Natural killer cell (primary cell): ENCODE measurements at regions not wholly inside any gene's neighbourhood (a gene's known extent, or its start where the extent isn't known, plus 50 kb on each side); places are given as distances from the start of the nearest gene placed in this dataset.

Experiments used
- ATAC-seq, 3 donors: fragments of 150-1000 bp in 2 of 3; fragments of 200-7000 bp in 1 of 3; cut with Tn5 transposase; 1 replicate in 1 of 3; 2 replicates in 2 of 3; pipeline ENCODE4 v1.10.0; 2021; ENCODE audit warnings: mild to moderate bottlenecking in 2 of 3, moderate library complexity in 2 of 3
- DNase-seq, 2 donors: peaks; one replicate each; pipeline versions ENCODE4 v3.0.0 to v3.0.0-alpha.2; 2013 to 2021; ENCODE audit warnings: mixed read lengths in 1 of 2
- H3K27ac ChIP-seq: one replicate; pipeline ENCODE4 v1.5.1; 2013; ENCODE audit warnings: mild to moderate bottlenecking, low read length
- H3K27me3 ChIP-seq: one replicate; pipeline ENCODE4 v1.6.1; 2013; ENCODE audit warnings: low read length; ENCODE audit not compliant: control insufficient read depth, insufficient read depth
- H3K36me3 ChIP-seq: one replicate; pipeline ENCODE4 v1.6.1; 2013; ENCODE audit warnings: low read length; ENCODE audit not compliant: control insufficient read depth, insufficient read depth
- H3K4me1 ChIP-seq: one replicate; pipeline ENCODE4 v1.6.1; 2013; ENCODE audit warnings: low read length; ENCODE audit not compliant: control insufficient read depth, insufficient read depth
- H3K4me3 ChIP-seq: one replicate; pipeline ENCODE4 v1.5.1; 2013; ENCODE audit warnings: low read length
- H3K9me3 ChIP-seq: one replicate; pipeline ENCODE4 v1.6.1; 2013; ENCODE audit warnings: low read length; ENCODE audit not compliant: control insufficient read depth, insufficient read depth
- H3K27ac Mint-ChIP-seq, 2 donors: one replicate each; pipeline ENCODE4 v1.8.0; 2022; ENCODE audit warnings: mild to moderate bottlenecking in 2 of 2, mixed read lengths in 2 of 2, moderate library complexity in 1 of 2
- H3K27me3 Mint-ChIP-seq, 2 donors: one replicate each; pipeline ENCODE4 v1.8.0; 2022; ENCODE audit warnings: low read depth in 2 of 2, mixed read lengths in 2 of 2
- H3K36me3 Mint-ChIP-seq: one replicate; pipeline ENCODE4 v1.8.0; 2022; ENCODE audit warnings: mixed read lengths
- H3K4me1 Mint-ChIP-seq, 2 donors: one replicate each; pipeline ENCODE4 v1.8.0; 2022; ENCODE audit warnings: mixed read lengths in 2 of 2
- H3K4me3 Mint-ChIP-seq: one replicate; pipeline ENCODE4 v1.8.0; 2022; ENCODE audit warnings: mild to moderate bottlenecking, moderate library complexity, mixed read lengths
- H3K9me3 Mint-ChIP-seq, 2 donors: one replicate each; pipeline ENCODE4 v1.8.0; 2022; ENCODE audit warnings: mixed read lengths in 2 of 2
- WGBS: methylation state at CpG from one replicate; pipeline ENCODE4 v1.1.7; 2013; ENCODE audit warnings: missing lambda C conversion rate; ENCODE audit not compliant: insufficient coverage; 5-methylcytosine and 5-hydroxymethylcytosine counted together
- intact Hi-C: fragments of 100-400 bp; cut with micrococcal nuclease; formaldehyde crosslinking; loops from one replicate; pipeline ENCODE4 v1.14.2; 2022
- TF ChIP-seq, protein P1 (sequence below): fragments of 200-600 bp; IDR thresholded peaks from one replicate; pipeline ENCODE4 v1.8.0; 2022; ENCODE audit warnings: antibody characterized with exemption

DNA sequence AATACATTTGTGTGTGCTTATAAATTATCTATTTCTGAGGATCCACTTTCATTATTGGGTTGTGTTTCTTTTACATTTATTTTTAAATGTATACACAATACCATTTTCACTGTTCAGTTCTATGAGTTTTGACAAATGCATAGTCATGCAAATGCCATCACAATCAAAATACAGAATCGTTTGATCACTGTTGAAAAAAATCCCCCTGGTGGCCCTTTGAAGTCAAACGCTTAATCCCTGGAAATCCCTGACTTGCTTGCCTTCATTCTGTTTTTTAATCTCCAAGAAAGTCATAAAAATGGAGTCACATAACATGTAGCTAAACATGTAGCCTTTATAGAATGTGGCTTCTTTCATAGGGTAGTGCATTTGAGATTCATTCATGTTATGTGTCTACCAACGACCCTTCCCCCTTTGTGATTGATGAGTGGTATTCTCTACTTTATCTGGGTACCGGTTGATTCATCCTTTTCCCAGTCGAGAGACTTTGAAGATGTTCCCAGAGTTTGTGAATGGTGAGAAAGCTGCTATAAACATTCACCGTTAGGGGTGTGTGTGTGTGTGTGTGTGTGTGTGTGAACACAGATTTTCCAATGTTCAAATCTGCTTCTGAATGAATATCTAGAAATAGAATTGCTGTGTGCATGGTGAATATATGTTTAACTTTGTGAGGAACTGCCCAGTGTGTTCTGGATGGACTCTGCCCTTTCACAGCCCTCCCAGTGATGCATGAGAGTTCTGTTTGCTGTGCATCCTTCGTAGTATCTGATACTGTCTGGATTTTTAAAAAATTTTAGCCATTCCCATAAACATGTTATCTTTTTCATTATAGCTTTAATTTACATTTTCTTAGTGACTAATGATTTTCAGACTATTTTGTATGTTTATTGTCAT is 173.6 kb downstream of the GALR1 start:
- Histone ChIP-seq H3K4me3 (no peak overlapping the region), H3K27me3 (no peaks in the 10 kb centered on the region), H3K9me3 (no peaks in the 10 kb centered on the region), H3K27ac (no peak overlapping the region), H3K36me3 (no peaks in the 10 kb centered on the region), H3K4me1 (no peaks in the 10 kb centered on the region)
- 68% methylated on average over 7 of the region's 7 CpGs for WGBS
- no peak for ATAC-seq
- H3K4me3 Mint-ChIP-seq, result no peak overlapping the region
- H3K27ac Mint-ChIP-seq, result no peak overlapping the region
- peaks cover 17 to 18% of the 10 kb centered on the region in 2 donors for H3K27me3 Mint-ChIP-seq
- intact Hi-C loops, result no loop called here
- no peaks in the 10 kb centered on the region for H3K36me3 Mint-ChIP-seq
- no peaks in the 10 kb centered on the region for H3K9me3 Mint-ChIP-seq
- TF ChIP-seq, protein P1, sequence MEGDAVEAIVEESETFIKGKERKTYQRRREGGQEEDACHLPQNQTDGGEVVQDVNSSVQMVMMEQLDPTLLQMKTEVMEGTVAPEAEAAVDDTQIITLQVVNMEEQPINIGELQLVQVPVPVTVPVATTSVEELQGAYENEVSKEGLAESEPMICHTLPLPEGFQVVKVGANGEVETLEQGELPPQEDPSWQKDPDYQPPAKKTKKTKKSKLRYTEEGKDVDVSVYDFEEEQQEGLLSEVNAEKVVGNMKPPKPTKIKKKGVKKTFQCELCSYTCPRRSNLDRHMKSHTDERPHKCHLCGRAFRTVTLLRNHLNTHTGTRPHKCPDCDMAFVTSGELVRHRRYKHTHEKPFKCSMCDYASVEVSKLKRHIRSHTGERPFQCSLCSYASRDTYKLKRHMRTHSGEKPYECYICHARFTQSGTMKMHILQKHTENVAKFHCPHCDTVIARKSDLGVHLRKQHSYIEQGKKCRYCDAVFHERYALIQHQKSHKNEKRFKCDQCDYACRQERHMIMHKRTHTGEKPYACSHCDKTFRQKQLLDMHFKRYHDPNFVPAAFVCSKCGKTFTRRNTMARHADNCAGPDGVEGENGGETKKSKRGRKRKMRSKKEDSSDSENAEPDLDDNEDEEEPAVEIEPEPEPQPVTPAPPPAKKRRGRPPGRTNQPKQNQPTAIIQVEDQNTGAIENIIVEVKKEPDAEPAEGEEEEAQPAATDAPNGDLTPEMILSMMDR, result no peak
- no peaks in the 10 kb centered on the region for H3K4me1 Mint-ChIP-seq
- no peak for DNase-seq

GRCh38 chr18:77433076-77433475 is 183.4 kb downstream of the GALR1 start:
- H3K27me3 ChIP-seq, result no peaks in the 10 kb centered on the region
- H3K4me3 Mint-ChIP-seq, result no peak overlapping the region
- no peaks in the 10 kb centered on the region for H3K9me3 Mint-ChIP-seq
- H3K36me3 ChIP-seq, result no peaks in the 10 kb centered on the region
- no peaks in the 10 kb centered on the region for H3K9me3 ChIP-seq
- no peak for DNase-seq
- H3K27ac ChIP-seq, result no peak overlapping the region
- TF ChIP-seq, protein P1, result no peak
- H3K4me3 ChIP-seq, result no peak overlapping the region
- WGBS, result 80% methylated on average over 1 of the region's 1 CpG
- no peaks in the 10 kb centered on the region for H3K4me1 ChIP-seq
- ATAC-seq, result no peak
- no peak overlapping the region for H3K27ac Mint-ChIP-seq
- intact Hi-C loops, result no loop called here
- peaks cover 23 to 27% of the 10 kb centered on the region in 2 donors for H3K27me3 Mint-ChIP-seq
- no peaks in the 10 kb centered on the region for H3K36me3 Mint-ChIP-seq
- peaks cover 0 to 7% of the 10 kb centered on the region in 2 donors for H3K4me1 Mint-ChIP-seq

- H3K4me1 Mint-ChIP-seq, result peaks cover 0 to 16% of the 10 kb centered on the region in 2 donors
- H3K9me3 Mint-ChIP-seq, result no peaks in the 10 kb centered on the region
- 63% methylated on average over 2 of the region's 2 CpGs for WGBS
- H3K4me3 ChIP-seq, result no peak overlapping the region
- intact Hi-C loops, result no loop called here
- H3K36me3 Mint-ChIP-seq, result no peaks in the 10 kb centered on the region
- no peak for DNase-seq
- H3K27ac ChIP-seq, result no peak overlapping the region
- H3K4me3 Mint-ChIP-seq, result no peak overlapping the region
- no peaks in the 10 kb centered on the region for H3K9me3 ChIP-seq
- TF ChIP-seq, protein P1, result no peak
- H3K27me3 Mint-ChIP-seq, result peaks cover 14 to 43% of the 10 kb centered on the region in 2 donors
- H3K27me3 ChIP-seq, result no peaks in the 10 kb centered on the region
- no peaks in the 10 kb centered on the region for H3K4me1 ChIP-seq
- no peak for ATAC-seq
- H3K27ac Mint-ChIP-seq, result no peak overlapping the region
- H3K36me3 ChIP-seq, result no peaks in the 10 kb centered on the region
Observed at GRCh38 chr18:77439888-77440287, 190.2 kb downstream of the GALR1 start.
